ENCODE measurements at regions not wholly inside any gene's neighbourhood (a gene's known extent, or its start where the extent isn't known, plus 50 kb on each side); places are given as distances from the start of the nearest gene placed in this dataset.
A peak's percentile ranks its signal among the peaks of the same experiment; 100 is the strongest.

- TF ChIP-seq CTCF (IDR thresholded peaks at IDR 0.05; ENCODE audit: insufficient read depth, low read depth, low read length) = peak; percentile 75
- Histone ChIP-seq H3K27me3 (ENCODE audit: control insufficient read depth, insufficient read depth, low read length) (no peaks in the 10 kb centered on the region), H3K36me3 (ENCODE audit: control insufficient read depth, insufficient read depth, low read length) (no peaks in the 10 kb centered on the region), H3K4me3 (ENCODE audit: low read depth, low read length) (no peak overlapping the region)
- DNase-seq (ENCODE audit: low read depth) = no peak
- POLR2A ChIA-PET = no interaction called here
- CTCF ChIA-PET = interaction anchor here (2.2 kb wide), 1 partner anchor 12 kb away, joined by 6 read pairs; no protein-coding TSS in a partner anchor
Observed at GRCh38 chr3:22960105-22960984, 242.8 kb upstream of the UBE2E2 start.

DNA sequence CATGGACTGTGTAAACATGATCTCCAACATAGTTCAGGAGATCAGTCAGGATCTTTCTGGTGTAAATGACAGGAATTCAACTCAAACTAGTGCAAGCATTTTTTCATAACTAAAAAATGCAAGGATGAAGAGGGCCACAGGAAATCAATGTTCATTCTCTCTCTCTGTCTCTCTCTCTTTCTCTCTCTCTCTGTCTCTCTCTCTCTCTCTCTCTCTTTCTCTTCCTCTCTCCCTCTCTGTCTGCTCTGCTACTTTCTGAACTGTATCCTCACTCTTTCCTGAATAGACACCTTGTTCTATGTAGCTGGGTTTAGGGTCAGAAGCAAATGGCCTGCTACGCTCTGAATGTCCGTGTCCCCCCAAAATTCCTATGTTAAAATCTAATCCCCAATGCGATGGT, 240.9 kb upstream of the UBE2E2 start:
- H3K4me3 ChIP-seq (ENCODE audit: low read depth, low read length) = no peak overlapping the region
- TF ChIP-seq CTCF (IDR thresholded peaks at IDR 0.05; ENCODE audit: insufficient read depth, low read depth, low read length) = no peak
- CTCF ChIA-PET = no interaction called here
- H3K27me3 ChIP-seq (ENCODE audit: control insufficient read depth, insufficient read depth, low read length) = no peaks in the 10 kb centered on the region
- DNase-seq (ENCODE audit: low read depth) = no peak
- POLR2A ChIA-PET = no interaction called here
- H3K36me3 ChIP-seq (ENCODE audit: control insufficient read depth, insufficient read depth, low read length) = no peaks in the 10 kb centered on the region

DNA sequence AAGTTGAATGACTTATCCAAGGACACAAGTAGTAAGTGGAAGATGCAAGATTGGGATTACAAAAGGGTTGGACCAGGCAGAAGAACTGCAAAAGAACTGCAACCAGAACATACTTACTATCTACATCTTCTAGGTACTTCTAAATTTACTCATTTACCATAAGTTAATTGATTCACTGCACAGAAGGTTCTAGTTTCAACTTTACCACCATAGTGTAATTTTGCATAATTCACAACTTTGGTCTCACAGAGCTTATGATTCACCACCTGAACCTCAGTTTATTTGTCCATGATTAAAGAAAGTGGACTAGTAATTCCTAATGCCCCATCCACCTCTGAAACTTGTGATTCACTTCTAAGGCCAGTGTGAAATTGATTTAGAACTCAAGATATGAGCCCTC, 236.8 kb upstream of the UBE2E2 start:
- DNase-seq (ENCODE audit: low read depth) = no peak
- no peaks in the 10 kb centered on the region for H3K27me3 ChIP-seq (ENCODE audit: control insufficient read depth, insufficient read depth, low read length)
- no peaks in the 10 kb centered on the region for H3K36me3 ChIP-seq (ENCODE audit: control insufficient read depth, insufficient read depth, low read length)
- ChIA-PET CTCF (no interaction called here), POLR2A (no interaction called here)
- no peak overlapping the region for H3K4me3 ChIP-seq (ENCODE audit: low read depth, low read length)
- no peak for TF ChIP-seq CTCF (IDR thresholded peaks at IDR 0.05; ENCODE audit: insufficient read depth, low read depth, low read length)

DNA sequence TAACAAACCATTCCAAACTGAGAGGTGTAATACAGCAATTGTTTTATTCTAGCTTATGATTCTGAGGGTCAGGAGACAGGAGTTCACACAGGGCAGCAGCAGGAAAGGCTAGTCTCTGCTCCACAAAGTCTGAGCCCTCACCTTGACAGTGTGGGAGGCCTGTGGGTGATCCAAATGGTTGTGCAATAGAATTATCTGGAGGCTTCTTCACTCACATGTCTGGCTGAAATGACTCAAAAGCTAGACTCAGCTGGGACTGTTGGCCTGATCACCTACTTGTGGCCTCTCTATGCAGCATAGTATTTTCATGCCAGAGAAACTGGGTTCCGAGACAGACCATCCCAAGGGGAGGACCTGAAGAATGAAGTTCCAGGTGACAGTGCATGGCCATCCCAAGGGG, 233.9 kb upstream of the UBE2E2 start:
- ChIA-PET CTCF (no interaction called here), POLR2A (no interaction called here)
- Histone ChIP-seq H3K36me3 (ENCODE audit: control insufficient read depth, insufficient read depth, low read length) (no peaks in the 10 kb centered on the region), H3K27me3 (ENCODE audit: control insufficient read depth, insufficient read depth, low read length) (no peaks in the 10 kb centered on the region), H3K4me3 (ENCODE audit: low read depth, low read length) (no peak overlapping the region)
- DNase-seq (ENCODE audit: low read depth) = no peak
- no peak for TF ChIP-seq CTCF (IDR thresholded peaks at IDR 0.05; ENCODE audit: insufficient read depth, low read depth, low read length)

DNA sequence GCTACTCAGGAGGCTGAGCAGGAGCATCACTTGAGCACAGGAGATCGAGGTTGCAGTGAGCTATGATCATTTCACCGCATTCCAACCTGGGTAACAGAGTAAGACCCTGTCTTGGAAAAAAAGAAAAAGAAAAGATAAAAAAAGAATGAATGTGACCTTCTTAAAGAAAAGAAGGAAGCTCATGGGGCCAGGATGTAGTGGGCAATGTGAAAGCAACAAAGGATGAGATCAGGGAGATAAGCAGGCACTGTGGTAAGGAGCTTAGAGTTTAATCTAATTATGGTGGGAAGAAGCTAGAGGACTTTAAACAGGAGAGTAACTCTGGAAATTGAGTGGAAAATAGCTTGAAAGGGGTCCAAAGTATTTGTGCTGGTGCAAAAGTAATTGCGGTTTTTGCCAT, 231.6 kb upstream of the UBE2E2 start:
- ChIA-PET POLR2A (no interaction called here), CTCF (interaction anchor here (0.8 to 1.1 kb wide), 2 partner anchors 13 to 35 kb away, joined by 3 to 4 read pairs; no protein-coding TSS in a partner anchor)
- no peak for TF ChIP-seq CTCF (IDR thresholded peaks at IDR 0.05; ENCODE audit: insufficient read depth, low read depth, low read length)
- no peak for DNase-seq (ENCODE audit: low read depth)
- Histone ChIP-seq H3K27me3 (ENCODE audit: control insufficient read depth, insufficient read depth, low read length) (no peaks in the 10 kb centered on the region), H3K36me3 (ENCODE audit: control insufficient read depth, insufficient read depth, low read length) (no peaks in the 10 kb centered on the region), H3K4me3 (ENCODE audit: low read depth, low read length) (no peak overlapping the region)

Data from BJ (cell line).